Mucosa of descending colon (tissue), 3 donors: ENCODE measurements at regions not wholly inside any gene's neighbourhood (a gene's known extent, or its start where the extent isn't known, plus 50 kb on each side); places are given as distances from the start of the nearest gene placed in this dataset.

ENCODE experiments used
- ATAC-seq: fragments of 200-7000 bp; cut with Tn5 transposase; one replicate; pipeline ENCODE4 v1.9.1; 2020; ENCODE audit warnings: mild to moderate bottlenecking, moderate library complexity
- DNase-seq, 3 donors: peaks; one replicate each; pipeline ENCODE4 v3.0.0-alpha.2; 2020
- H3K36me3 ChIP-seq: fragments of 200-600 bp; one replicate; pipeline ENCODE4 v1.8.0; 2021; ENCODE audit warnings: low read depth, mild to moderate bottlenecking
- H3K4me1 ChIP-seq: fragments of 200-600 bp; one replicate; pipeline ENCODE4 v1.8.0; 2021; ENCODE audit warnings: low read depth, mild to moderate bottlenecking
- H3K4me3 ChIP-seq: fragments of 200-600 bp; one replicate; pipeline ENCODE4 v1.8.0; 2021; ENCODE audit warnings: mild to moderate bottlenecking
- H3K9me3 ChIP-seq: fragments of 200-600 bp; one replicate; pipeline ENCODE4 v1.8.0; 2021; ENCODE audit warnings: mild to moderate bottlenecking
- intact Hi-C, 2 donors: fragments of 100-400 bp; cut with DNase I in 1 of 2; cut with micrococcal nuclease in 1 of 2; formaldehyde crosslinking; loops; one replicate each; pipeline versions ENCODE4 v1.11.0 to v1.11.1; 2022; cut with DNase I, micrococcal nuclease
- TF ChIP-seq, protein P1 (sequence below): fragments of 200-600 bp; IDR thresholded peaks from one replicate; pipeline ENCODE4 v1.8.0; 2022; ENCODE audit warnings: antibody characterized with exemption, mild to moderate bottlenecking
- donor health status: DM: no; HTN: no; CAD: no; lungs with moderate emphysema.
- donor health status: DM: no; HTN: no; CAD: no.
- donor health status: DM: no; HTN: yes; CAD: no.

- intact Hi-C loops, result no loop called here
- Histone ChIP-seq H3K9me3 (no peaks in the 10 kb centered on the region), H3K4me3 (no peak overlapping the region), H3K4me1 (no peaks in the 10 kb centered on the region), H3K36me3 (no peaks in the 10 kb centered on the region)
- TF ChIP-seq, protein P1, sequence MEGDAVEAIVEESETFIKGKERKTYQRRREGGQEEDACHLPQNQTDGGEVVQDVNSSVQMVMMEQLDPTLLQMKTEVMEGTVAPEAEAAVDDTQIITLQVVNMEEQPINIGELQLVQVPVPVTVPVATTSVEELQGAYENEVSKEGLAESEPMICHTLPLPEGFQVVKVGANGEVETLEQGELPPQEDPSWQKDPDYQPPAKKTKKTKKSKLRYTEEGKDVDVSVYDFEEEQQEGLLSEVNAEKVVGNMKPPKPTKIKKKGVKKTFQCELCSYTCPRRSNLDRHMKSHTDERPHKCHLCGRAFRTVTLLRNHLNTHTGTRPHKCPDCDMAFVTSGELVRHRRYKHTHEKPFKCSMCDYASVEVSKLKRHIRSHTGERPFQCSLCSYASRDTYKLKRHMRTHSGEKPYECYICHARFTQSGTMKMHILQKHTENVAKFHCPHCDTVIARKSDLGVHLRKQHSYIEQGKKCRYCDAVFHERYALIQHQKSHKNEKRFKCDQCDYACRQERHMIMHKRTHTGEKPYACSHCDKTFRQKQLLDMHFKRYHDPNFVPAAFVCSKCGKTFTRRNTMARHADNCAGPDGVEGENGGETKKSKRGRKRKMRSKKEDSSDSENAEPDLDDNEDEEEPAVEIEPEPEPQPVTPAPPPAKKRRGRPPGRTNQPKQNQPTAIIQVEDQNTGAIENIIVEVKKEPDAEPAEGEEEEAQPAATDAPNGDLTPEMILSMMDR, result no peak
- ATAC-seq, result peak; percentile 30
- no peak for DNase-seq
Observed at GRCh38 chr13:44281252-44282000, 92.2 kb upstream of the SERP2 start.

- Histone ChIP-seq H3K36me3 (no peaks in the 10 kb centered on the region), H3K9me3 (no peaks in the 10 kb centered on the region), H3K4me1 (no peaks in the 10 kb centered on the region), H3K4me3 (no peak overlapping the region)
- intact Hi-C loops, result no loop called here
- TF ChIP-seq, protein P1, result no peak
- ATAC-seq (no peak), DNase-seq (no peak)
Observed at GRCh38 chr13:44283600-44283999, 90.0 kb upstream of the SERP2 start.

GRCh38 chr13:44287958-44288357, 85.7 kb upstream of the SERP2 start:
- DNase-seq (no peak), ATAC-seq (no peak)
- Histone ChIP-seq H3K36me3 (no peaks in the 10 kb centered on the region), H3K4me3 (no peak overlapping the region), H3K4me1 (no peaks in the 10 kb centered on the region), H3K9me3 (no peaks in the 10 kb centered on the region)
- TF ChIP-seq, protein P1, result no peak
- intact Hi-C loops, result no loop called here

GRCh38 chr13:44292545-44292944, 81.1 kb upstream of the SERP2 start:
- Histone ChIP-seq H3K4me1 (no peaks in the 10 kb centered on the region), H3K9me3 (no peaks in the 10 kb centered on the region), H3K4me3 (no peak overlapping the region), H3K36me3 (no peaks in the 10 kb centered on the region)
- TF ChIP-seq, protein P1, result no peak
- ATAC-seq (peak; percentile 47), DNase-seq (no peak)
- intact Hi-C loops, result no loop called here

DNA sequence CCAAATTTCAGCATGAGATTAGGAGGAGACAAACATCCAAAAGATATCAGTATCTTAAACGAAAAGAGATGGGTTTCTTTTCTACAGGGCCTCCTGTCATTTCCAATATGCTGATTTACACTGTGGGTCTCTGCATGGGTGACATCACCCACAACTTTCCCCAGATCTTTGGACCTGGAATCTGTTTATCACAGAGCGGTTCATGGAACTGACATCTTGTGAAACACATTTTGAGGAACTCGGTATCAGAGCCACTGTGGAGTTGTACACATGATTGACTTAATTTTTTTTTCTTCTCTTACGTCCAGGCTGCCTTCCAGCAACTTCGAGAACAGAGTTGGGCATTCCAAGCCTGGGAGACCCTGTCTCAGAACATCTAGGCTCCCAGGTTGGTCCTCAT, 80.2 kb upstream of the SERP2 start:
- TF ChIP-seq, protein P1, result no peak
- ATAC-seq, result no peak
- H3K4me1 ChIP-seq, result no peaks in the 10 kb centered on the region

More for the DNA sequence above, 80.2 kb upstream of the SERP2 start:
- no peaks in the 10 kb centered on the region for H3K36me3 ChIP-seq
- no peak for DNase-seq
- no peaks in the 10 kb centered on the region for H3K9me3 ChIP-seq
- no peak overlapping the region for H3K4me3 ChIP-seq
- intact Hi-C loops, result no loop called here
